SK-MEL-5 (cell line): ENCODE measurements at regions not wholly inside any gene's neighbourhood (a gene's known extent, or its start where the extent isn't known, plus 50 kb on each side); places are given as distances from the start of the nearest gene placed in this dataset.

ENCODE experiments used
- DNase-seq: peaks from one replicate; pipeline ENCODE4 v3.0.0-alpha.2; 2016; ENCODE audit warnings: low read depth, low spot score
- in situ Hi-C: cut with HindIII; loops from 2 replicates; pipeline ENCODE4 v1.10.0; 2016; ENCODE audit warnings: low sequenced_read_pairs, high pct_unique_total_duplicates, low pct_unique_long_range_greater_than_20kb

DNA sequence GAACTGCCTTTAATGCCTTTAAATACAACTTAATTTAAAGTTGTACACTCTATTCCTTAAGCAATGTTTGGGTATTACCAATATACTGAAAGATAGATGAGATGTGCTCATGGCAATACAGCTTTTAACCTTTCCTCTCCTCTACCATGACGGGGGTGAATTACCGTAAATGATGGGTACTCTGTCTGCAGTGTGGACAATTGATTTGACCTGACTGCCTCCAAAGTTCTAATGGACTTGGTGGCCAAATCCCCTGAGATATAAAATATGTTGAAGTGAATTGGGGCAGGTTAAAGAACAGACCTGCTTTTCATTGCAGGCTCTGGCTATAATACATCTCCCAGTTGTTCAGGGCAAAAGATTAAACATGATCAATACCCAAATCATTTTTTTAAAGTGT, 367.4 kb upstream of the NR5A2 start:
- in situ Hi-C loops: no loop called here
- no peak for DNase-seq

- no peak for DNase-seq
- in situ Hi-C loops: no loop called here
These were observed 362.1 kb upstream of the NR5A2 start for GRCh38 chr1:199665371-199665770.

- no peak for DNase-seq
- in situ Hi-C loops: no loop called here
These were observed 360.4 kb upstream of the NR5A2 start for GRCh38 chr1:199667089-199667488.

DNA sequence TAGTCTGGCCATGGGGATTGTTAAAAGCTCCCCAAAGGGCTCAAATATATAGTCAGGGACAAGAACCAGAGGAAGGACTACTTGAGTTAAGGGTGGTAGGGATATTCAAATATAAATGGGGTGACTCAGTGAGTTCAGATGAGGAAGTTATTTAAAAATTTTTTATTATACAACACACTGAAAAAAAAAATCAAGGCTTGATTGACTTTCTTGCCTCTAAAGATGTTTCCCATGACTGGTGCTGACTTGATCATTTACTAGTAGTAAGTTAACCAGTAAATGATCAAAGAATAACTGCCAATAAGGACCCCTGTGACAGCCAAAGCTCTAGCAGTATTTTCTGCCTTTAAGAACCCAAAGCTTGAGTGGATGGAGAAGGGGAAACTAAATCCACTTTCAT, 357.6 kb upstream of the NR5A2 start:
- no peak for DNase-seq
- in situ Hi-C loops: no loop called here

DNA sequence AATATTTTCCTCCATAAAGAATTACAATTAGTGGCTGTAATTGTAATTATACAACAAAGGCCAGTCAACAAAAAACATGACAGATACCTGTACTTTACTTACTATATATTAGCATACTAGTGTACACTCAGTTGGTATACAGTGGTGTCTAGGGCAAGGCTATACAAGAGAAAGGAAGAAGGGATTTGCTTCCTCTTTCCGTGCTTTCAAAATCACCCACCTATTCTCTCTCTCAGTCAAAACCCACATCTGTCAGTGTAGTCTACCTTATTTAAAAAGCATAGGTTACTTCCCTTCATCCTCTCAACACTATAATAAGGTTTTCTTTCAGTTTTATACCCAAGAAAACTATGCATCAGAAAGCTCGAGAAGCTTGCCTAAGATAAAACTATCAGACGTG, 355.8 kb upstream of the NR5A2 start:
- in situ Hi-C loops: no loop called here
- DNase-seq: no peak

GRCh38 chr1:199675937-199676336, 351.6 kb upstream of the NR5A2 start:
- in situ Hi-C loops: no loop called here
- DNase-seq: no peak

DNA sequence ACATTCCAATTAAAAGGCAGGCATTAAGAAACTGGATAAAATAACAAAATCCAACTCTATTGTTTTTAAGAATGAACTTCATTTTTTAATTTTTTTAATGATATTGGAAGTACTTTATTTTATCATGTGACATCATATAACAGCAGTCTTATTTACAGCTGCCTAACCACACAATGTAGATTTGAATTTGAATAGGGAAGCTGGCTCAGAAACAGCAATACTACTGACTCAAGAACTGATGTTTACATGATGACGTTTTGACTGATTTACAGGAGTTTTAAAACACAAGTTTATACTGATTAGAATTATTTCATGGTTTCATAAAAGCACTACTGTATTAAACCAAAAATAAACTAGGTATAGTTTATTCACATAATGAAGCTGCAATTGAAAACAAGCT, 348.7 kb upstream of the NR5A2 start:
- in situ Hi-C loops: no loop called here
- DNase-seq: no peak

GRCh38 chr1:199682081-199682480, 345.4 kb upstream of the NR5A2 start:
- DNase-seq: no peak
- in situ Hi-C loops: no loop called here

GRCh38 chr1:199684686-199685273, 342.7 kb upstream of the NR5A2 start:
- in situ Hi-C loops: no loop called here
- DNase-seq: peak; percentile 72

DNA sequence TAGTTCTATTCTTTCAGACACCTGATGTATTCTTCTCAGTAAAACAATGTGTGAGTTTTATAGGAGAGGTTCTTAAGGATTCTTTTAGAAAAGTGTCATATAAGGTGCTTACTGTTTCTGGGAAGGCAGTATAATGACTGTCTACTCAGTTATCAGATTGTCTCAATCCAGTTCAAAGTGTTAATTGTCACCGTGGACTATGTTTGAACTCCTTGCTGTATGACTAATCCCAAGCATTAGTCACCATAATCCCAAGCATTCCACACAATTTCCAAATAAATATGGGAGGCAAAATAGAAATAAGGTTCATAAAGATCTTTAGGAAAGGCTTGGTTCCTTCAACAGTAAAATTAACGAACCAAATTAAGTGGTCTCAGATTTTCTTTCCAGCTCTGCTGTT, 342.1 kb upstream of the NR5A2 start:
- DNase-seq: no peak
- in situ Hi-C loops: no loop called here

GRCh38 chr1:199687321-199687720, 340.2 kb upstream of the NR5A2 start:
- DNase-seq: no peak

GRCh38 chr1:199688133-199688676, 339.3 kb upstream of the NR5A2 start:
- in situ Hi-C loops: no loop called here
- DNase-seq: no peak

More at GRCh38 chr1:199687321-199687720, 340.2 kb upstream of the NR5A2 start:
- in situ Hi-C loops: no loop called here

DNA sequence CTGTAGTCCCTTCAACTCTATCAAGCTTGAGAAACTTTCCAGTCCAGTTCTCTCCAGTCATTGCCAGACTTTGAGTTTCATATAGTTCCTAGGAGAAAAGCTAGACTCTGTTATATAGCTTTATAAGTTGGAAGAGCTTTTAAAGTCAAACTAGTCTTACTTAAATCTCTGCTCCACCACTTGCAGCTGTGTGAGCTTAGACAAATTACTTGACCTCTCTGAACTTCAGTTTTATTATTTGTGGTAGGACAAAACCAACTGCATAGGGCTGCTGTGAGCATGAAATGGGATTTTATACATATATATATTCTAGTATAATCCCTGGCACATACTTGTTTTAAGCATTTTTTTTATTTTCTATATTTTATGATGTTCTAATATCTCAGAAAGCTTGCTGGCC, 338.7 kb upstream of the NR5A2 start:
- DNase-seq: no peak
- in situ Hi-C loops: no loop called here

- in situ Hi-C loops: no loop called here
These were observed 337.0 kb upstream of the NR5A2 start for GRCh38 chr1:199690496-199690895.

DNA sequence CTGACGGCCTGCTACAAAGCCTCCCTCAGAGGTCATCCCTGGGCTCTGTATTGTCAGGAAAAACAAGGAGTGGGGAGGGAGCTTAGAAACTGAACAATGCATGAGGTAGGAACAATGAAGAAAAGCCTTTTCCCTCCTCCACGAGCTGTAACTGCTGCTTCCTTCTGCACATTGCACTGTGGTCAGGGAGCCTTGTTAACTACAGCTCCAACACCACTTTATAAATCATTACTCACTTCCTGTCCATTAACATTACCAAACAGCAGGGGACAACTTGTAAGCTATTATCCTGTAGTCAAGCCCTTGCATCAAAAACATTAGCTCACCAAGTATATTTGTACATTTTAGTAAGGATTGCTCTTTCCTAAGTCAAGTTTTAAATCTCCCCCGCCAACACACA, 336.0 kb upstream of the NR5A2 start:
- in situ Hi-C loops: no loop called here
- no peak for DNase-seq

More at GRCh38 chr1:199690496-199690895, 337.0 kb upstream of the NR5A2 start:
- DNase-seq: no peak

GRCh38 chr1:199693724-199694123, 333.8 kb upstream of the NR5A2 start:
- DNase-seq: no peak
- in situ Hi-C loops: no loop called here

GRCh38 chr1:199696225-199696624, 331.3 kb upstream of the NR5A2 start:
- no peak for DNase-seq
- in situ Hi-C loops: no loop called here

DNA sequence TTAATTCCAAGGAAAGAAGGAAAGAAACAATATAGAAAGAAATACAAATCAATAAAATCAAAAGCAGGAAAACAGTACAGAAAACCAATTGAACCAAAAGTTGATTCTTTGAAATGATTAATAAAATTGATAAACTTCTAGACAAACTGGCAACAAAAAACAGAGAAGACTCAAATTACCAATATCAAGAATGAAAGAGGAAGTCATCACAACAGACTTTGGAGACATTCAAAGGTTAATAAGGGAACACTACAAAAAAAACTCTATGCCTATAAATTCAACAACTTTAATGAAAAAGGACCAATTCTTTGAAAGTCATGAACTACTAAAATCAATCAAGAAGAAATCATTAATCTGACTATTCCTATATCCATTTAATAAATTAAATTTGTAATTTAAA, 329.3 kb upstream of the NR5A2 start:
- in situ Hi-C loops: no loop called here
- no peak for DNase-seq

DNA sequence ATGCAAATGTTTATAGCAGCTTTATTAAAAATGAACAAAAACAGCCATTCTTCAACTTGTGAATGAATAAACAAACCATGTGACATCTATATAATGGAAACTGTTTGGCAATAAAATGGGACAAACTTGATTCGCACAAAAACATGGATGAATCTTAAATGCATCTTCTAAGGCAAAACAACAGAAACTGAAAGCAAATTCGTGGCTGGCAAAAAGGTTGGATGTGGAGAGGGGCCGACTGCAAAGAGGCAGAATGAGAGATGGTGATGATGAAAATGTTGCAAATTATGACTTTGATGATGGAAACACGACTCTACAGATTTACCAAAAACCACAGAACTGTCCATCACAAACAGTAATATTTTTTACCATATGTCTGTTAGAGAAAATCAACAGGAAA, 327.0 kb upstream of the NR5A2 start:
- in situ Hi-C loops: no loop called here
- peak; percentile 32 for DNase-seq

DNA sequence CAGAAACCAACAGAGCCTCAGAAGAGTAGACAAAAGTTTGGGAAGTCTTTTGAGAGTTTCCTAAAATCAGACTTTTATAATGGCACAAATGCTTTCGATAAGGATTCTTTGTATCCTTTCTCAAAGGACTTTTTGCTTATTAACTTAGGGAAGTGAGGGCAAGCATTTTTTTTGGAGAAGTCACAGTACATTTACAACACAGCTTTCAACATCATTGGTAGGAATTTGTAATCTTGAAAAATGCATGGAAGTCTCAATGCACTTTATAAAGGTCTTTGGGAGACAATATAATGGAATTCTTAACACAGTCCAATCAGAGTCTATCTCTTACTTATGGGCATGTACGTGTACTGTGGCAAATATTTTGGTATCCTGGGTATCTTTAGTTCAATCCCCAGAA, 325.8 kb upstream of the NR5A2 start:
- DNase-seq: no peak
- in situ Hi-C loops: no loop called here
